Neuron (in vitro differentiated cells): ENCODE measurements at regions not wholly inside any gene's neighbourhood (a gene's known extent, or its start where the extent isn't known, plus 50 kb on each side); places are given as distances from the start of the nearest gene placed in this dataset.

Experiments
- H2AFZ ChIP-seq: one replicate; pipeline ENCODE4 v1.6.1; 2013; ENCODE audit warnings: low read depth, mild to moderate bottlenecking, inconsistent platforms, low read length, moderate library complexity
- H3K27me3 ChIP-seq: one replicate; pipeline ENCODE4 v1.6.1; 2013; ENCODE audit warnings: low read length; ENCODE audit not compliant: insufficient read depth
- H3K36me3 ChIP-seq: one replicate; pipeline ENCODE4 v1.6.1; 2013; ENCODE audit warnings: low read length; ENCODE audit not compliant: insufficient read depth
- H3K4me1 ChIP-seq: one replicate; pipeline ENCODE4 v1.6.1; 2013; ENCODE audit warnings: low read length; ENCODE audit not compliant: insufficient read depth
- H3K4me3 ChIP-seq: 2 replicates; pipeline ENCODE4 v1.5.1; 2013; ENCODE audit warnings: mild to moderate bottlenecking, low read length, moderate library complexity
- H3K9me3 ChIP-seq: one replicate; pipeline ENCODE4 v1.6.1; 2013; ENCODE audit warnings: low read length

GRCh38 chr13:74681891-74682290, 547.7 kb upstream of the KLF12 start:
- Histone ChIP-seq H3K27me3 (no peaks in the 10 kb centered on the region), H2AFZ (no peak overlapping the region), H3K4me3 (no peak overlapping the region), H3K9me3 (no peaks in the 10 kb centered on the region), H3K36me3 (no peaks in the 10 kb centered on the region), H3K4me1 (peaks cover under 1% of the 10 kb centered on the region)

GRCh38 chr13:74678308-74678965, 544.2 kb upstream of the KLF12 start:
- no peaks in the 10 kb centered on the region for H3K27me3 ChIP-seq
- H3K4me1 ChIP-seq = peaks cover 15% of the 10 kb centered on the region
- H3K9me3 ChIP-seq = no peaks in the 10 kb centered on the region
- H2AFZ ChIP-seq = no peak overlapping the region
- H3K4me3 ChIP-seq = no peak overlapping the region
- no peaks in the 10 kb centered on the region for H3K36me3 ChIP-seq

- Histone ChIP-seq H3K27me3 (no peaks in the 10 kb centered on the region), H3K4me3 (no peak overlapping the region), H3K9me3 (peaks cover 2% of the 10 kb centered on the region), H3K4me1 (peaks cover 15% of the 10 kb centered on the region), H2AFZ (no peak overlapping the region), H3K36me3 (no peaks in the 10 kb centered on the region)
Measured at GRCh38 chr13:74675972-74676371, 541.8 kb upstream of the KLF12 start.

GRCh38 chr13:74675182-74675581, 541.0 kb upstream of the KLF12 start:
- no peaks in the 10 kb centered on the region for H3K36me3 ChIP-seq
- peaks cover 15% of the 10 kb centered on the region for H3K4me1 ChIP-seq
- H2AFZ ChIP-seq = no peak overlapping the region
- H3K4me3 ChIP-seq = no peak overlapping the region
- no peaks in the 10 kb centered on the region for H3K27me3 ChIP-seq
- H3K9me3 ChIP-seq = peaks cover 2% of the 10 kb centered on the region

GRCh38 chr13:74674720-74675119, 540.5 kb upstream of the KLF12 start:
- no peak overlapping the region for H2AFZ ChIP-seq
- H3K36me3 ChIP-seq = no peaks in the 10 kb centered on the region
- H3K4me1 ChIP-seq = peaks cover 15% of the 10 kb centered on the region
- H3K9me3 ChIP-seq = peaks cover 2% of the 10 kb centered on the region
- H3K27me3 ChIP-seq = no peaks in the 10 kb centered on the region
- H3K4me3 ChIP-seq = no peak overlapping the region

GRCh38 chr13:74669149-74669548, 534.9 kb upstream of the KLF12 start:
- Histone ChIP-seq H2AFZ (no peak overlapping the region), H3K4me1 (no peaks in the 10 kb centered on the region), H3K36me3 (no peaks in the 10 kb centered on the region), H3K9me3 (peaks cover 2% of the 10 kb centered on the region), H3K27me3 (no peaks in the 10 kb centered on the region), H3K4me3 (no peak overlapping the region)

- no peak overlapping the region for H3K4me3 ChIP-seq
- no peaks in the 10 kb centered on the region for H3K9me3 ChIP-seq
- no peak overlapping the region for H2AFZ ChIP-seq
- H3K4me1 ChIP-seq = no peaks in the 10 kb centered on the region
- no peaks in the 10 kb centered on the region for H3K36me3 ChIP-seq
- no peaks in the 10 kb centered on the region for H3K27me3 ChIP-seq
Measured at GRCh38 chr13:74667656-74668203, 533.5 kb upstream of the KLF12 start.

GRCh38 chr13:74662905-74663304, 528.7 kb upstream of the KLF12 start:
- Histone ChIP-seq H3K4me1 (no peaks in the 10 kb centered on the region), H3K36me3 (no peaks in the 10 kb centered on the region), H3K27me3 (no peaks in the 10 kb centered on the region), H3K4me3 (no peak overlapping the region), H2AFZ (no peak overlapping the region), H3K9me3 (no peaks in the 10 kb centered on the region)

- no peaks in the 10 kb centered on the region for H3K27me3 ChIP-seq
Measured at GRCh38 chr13:74661851-74662250, 527.6 kb upstream of the KLF12 start.

GRCh38 chr13:74657765-74658164, 523.6 kb upstream of the KLF12 start:
- Histone ChIP-seq H3K27me3 (no peaks in the 10 kb centered on the region), H3K36me3 (no peaks in the 10 kb centered on the region), H3K9me3 (no peaks in the 10 kb centered on the region), H3K4me1 (no peaks in the 10 kb centered on the region), H3K4me3 (no peak overlapping the region), H2AFZ (no peak overlapping the region)

More at GRCh38 chr13:74661851-74662250, 527.6 kb upstream of the KLF12 start:
- no peak overlapping the region for H2AFZ ChIP-seq
- H3K36me3 ChIP-seq = no peaks in the 10 kb centered on the region
- no peak overlapping the region for H3K4me3 ChIP-seq
- H3K4me1 ChIP-seq = no peaks in the 10 kb centered on the region
- H3K9me3 ChIP-seq = no peaks in the 10 kb centered on the region

- Histone ChIP-seq H3K36me3 (no peaks in the 10 kb centered on the region), H3K9me3 (no peaks in the 10 kb centered on the region), H3K27me3 (no peaks in the 10 kb centered on the region), H2AFZ (no peak overlapping the region), H3K4me1 (no peaks in the 10 kb centered on the region), H3K4me3 (no peak overlapping the region)
Measured at GRCh38 chr13:74651121-74651520, 516.9 kb upstream of the KLF12 start.

GRCh38 chr13:74647991-74648390, 513.8 kb upstream of the KLF12 start:
- no peaks in the 10 kb centered on the region for H3K9me3 ChIP-seq
- no peak overlapping the region for H3K4me3 ChIP-seq
- no peaks in the 10 kb centered on the region for H3K36me3 ChIP-seq
- H3K27me3 ChIP-seq = no peaks in the 10 kb centered on the region
- no peaks in the 10 kb centered on the region for H3K4me1 ChIP-seq
- no peak overlapping the region for H2AFZ ChIP-seq

GRCh38 chr13:74647211-74647610, 513.0 kb upstream of the KLF12 start:
- no peaks in the 10 kb centered on the region for H3K36me3 ChIP-seq
- no peak overlapping the region for H2AFZ ChIP-seq
- no peaks in the 10 kb centered on the region for H3K27me3 ChIP-seq
- H3K4me3 ChIP-seq = no peak overlapping the region
- no peaks in the 10 kb centered on the region for H3K4me1 ChIP-seq
- H3K9me3 ChIP-seq = no peaks in the 10 kb centered on the region

- Histone ChIP-seq H3K4me1 (no peaks in the 10 kb centered on the region), H3K4me3 (no peak overlapping the region), H2AFZ (no peak overlapping the region), H3K9me3 (no peaks in the 10 kb centered on the region), H3K36me3 (no peaks in the 10 kb centered on the region), H3K27me3 (no peaks in the 10 kb centered on the region)
Measured at GRCh38 chr13:74646091-74646490, 511.9 kb upstream of the KLF12 start.
